Calu3 (cell line): ENCODE measurements at regions not wholly inside any gene's neighbourhood (a gene's known extent, or its start where the extent isn't known, plus 50 kb on each side); places are given as distances from the start of the nearest gene placed in this dataset.

Source experiments
- BruUV-seq: library from RNA; stranded (reverse); fragments of 400-500 nt; replicated peaks from 2 replicates; lab custom pipeline; 2021; lab: Mats Ljungman, UMichigan
- CTCF ChIA-PET: fragments of 300-600 bp; sonication (Branson Sonifier 250); formaldehyde crosslinking; loops from one replicate; lab custom pipeline; 2022; ENCODE audit warnings: antibody characterized with exemption; lab: Charles Lee
- DNase-seq: peaks from one replicate; pipeline ENCODE4 v3.0.0; 2022
- H3K27ac Mint-ChIP-seq: one replicate; pipeline ENCODE4 v1.8.0; 2022; ENCODE audit warnings: mixed read lengths; ENCODE audit not compliant: unreplicated experiment
- H3K27me3 Mint-ChIP-seq: one replicate; pipeline ENCODE4 v1.8.0; 2022; ENCODE audit warnings: mixed read lengths; ENCODE audit not compliant: unreplicated experiment
- H3K36me3 Mint-ChIP-seq: one replicate; pipeline ENCODE4 v1.8.0; 2022; ENCODE audit warnings: mild to moderate bottlenecking, moderate library complexity, mixed read lengths; ENCODE audit not compliant: insufficient read depth, unreplicated experiment
- H3K4me1 Mint-ChIP-seq: one replicate; pipeline ENCODE4 v1.8.0; 2022; ENCODE audit warnings: mild to moderate bottlenecking, low read depth, mixed read lengths; ENCODE audit not compliant: unreplicated experiment
- H3K4me3 Mint-ChIP-seq: one replicate; pipeline ENCODE4 v1.8.0; 2022; ENCODE audit warnings: mild to moderate bottlenecking, low read depth, moderate library complexity, mixed read lengths; ENCODE audit not compliant: unreplicated experiment
- H3K9me3 Mint-ChIP-seq: one replicate; pipeline ENCODE4 v1.8.0; 2022; ENCODE audit warnings: low read depth, mixed read lengths; ENCODE audit not compliant: unreplicated experiment
- CTCF ChIP-seq: fragments of 200-600 bp; IDR thresholded peaks from one replicate; pipeline ENCODE4 v1.8.0; 2022; ENCODE audit warnings: antibody characterized with exemption; ENCODE audit not compliant: unreplicated experiment
- intact Hi-C: fragments of 100-400 bp; cut with micrococcal nuclease; formaldehyde crosslinking; loops from one replicate; pipeline ENCODE4 v1.10.0; 2022; ENCODE audit not compliant: unreplicated experiment

DNA sequence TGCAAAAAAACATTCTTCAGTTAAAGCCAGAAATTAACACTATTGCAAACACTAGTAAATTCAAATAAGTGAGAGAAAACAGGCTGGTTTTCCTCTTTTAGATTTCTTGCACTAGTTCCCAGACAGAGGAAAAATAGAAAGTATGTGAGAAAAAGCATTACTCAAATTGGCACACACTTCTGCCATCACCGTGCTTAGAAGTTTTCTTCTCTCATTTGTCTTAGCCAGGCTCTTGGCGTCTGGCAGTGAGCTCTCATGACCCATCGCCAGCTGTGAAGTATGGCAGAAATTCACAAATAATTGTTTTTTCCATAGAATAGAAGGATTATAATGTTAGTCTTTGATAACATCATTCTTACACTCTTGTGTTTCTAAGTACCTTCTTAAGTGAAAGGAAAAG lies 515.9 kb downstream of the GBE1 start:
- H3K27me3 Mint-ChIP-seq, result no peaks in the 10 kb centered on the region
- BruUV-seq, result no TSS peak
- no peaks in the 10 kb centered on the region for H3K9me3 Mint-ChIP-seq
- no peak for TF ChIP-seq CTCF
- H3K36me3 Mint-ChIP-seq, result peaks cover 5% of the 10 kb centered on the region
- DNase-seq, result no peak
- H3K4me1 Mint-ChIP-seq, result peaks cover 19% of the 10 kb centered on the region
- intact Hi-C loops, result loop anchor here (10.0 kb wide), 1 partner anchor 1721 kb away; no protein-coding TSS in a partner anchor
- CTCF ChIA-PET, result no interaction called here
- H3K4me3 Mint-ChIP-seq, result no peak overlapping the region
- H3K27ac Mint-ChIP-seq, result no peak overlapping the region

GRCh38 chr3:81245043-81245442 lies 516.4 kb downstream of the GBE1 start:
- no TSS peak for BruUV-seq
- intact Hi-C loops, result loop anchor here (10.0 kb wide), 1 partner anchor 1720 kb away; no protein-coding TSS in a partner anchor
- peaks cover 15% of the 10 kb centered on the region for H3K4me1 Mint-ChIP-seq
- CTCF ChIA-PET, result no interaction called here
- no peaks in the 10 kb centered on the region for H3K27me3 Mint-ChIP-seq
- H3K27ac Mint-ChIP-seq, result no peak overlapping the region
- no peak overlapping the region for H3K4me3 Mint-ChIP-seq
- H3K9me3 Mint-ChIP-seq, result no peaks in the 10 kb centered on the region
- DNase-seq, result no peak
- peaks cover 3% of the 10 kb centered on the region for H3K36me3 Mint-ChIP-seq
- TF ChIP-seq CTCF, result no peak

DNA sequence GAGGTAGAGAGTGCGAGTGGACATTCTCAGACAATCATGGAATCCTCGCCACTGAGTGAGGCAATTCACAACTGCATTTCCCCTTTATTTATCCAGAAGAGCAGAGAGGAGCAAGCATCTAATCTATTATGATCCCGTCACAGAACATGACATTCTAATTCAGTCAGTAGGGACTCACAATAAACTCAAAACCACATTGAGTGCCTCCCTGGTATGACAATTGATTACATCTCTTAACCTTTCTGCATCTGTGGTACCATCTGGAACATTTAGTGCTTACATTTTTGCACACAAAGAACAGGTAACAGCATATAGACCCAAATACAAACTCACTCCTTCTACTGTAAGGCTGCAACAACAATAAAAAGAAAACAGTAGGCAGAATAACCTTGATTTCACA lies 517.2 kb downstream of the GBE1 start:
- intact Hi-C loops, result loop anchor here (5.0 to 10.0 kb wide), 2 partner anchors 457 to 1719 kb away; no protein-coding TSS in a partner anchor
- CTCF ChIA-PET, result no interaction called here
- H3K9me3 Mint-ChIP-seq, result no peaks in the 10 kb centered on the region
- DNase-seq, result no peak
- no peak overlapping the region for H3K27ac Mint-ChIP-seq
- no peaks in the 10 kb centered on the region for H3K27me3 Mint-ChIP-seq
- H3K4me1 Mint-ChIP-seq, result peaks cover 7% of the 10 kb centered on the region
- H3K36me3 Mint-ChIP-seq, result no peaks in the 10 kb centered on the region
- no peak for TF ChIP-seq CTCF
- no TSS peak for BruUV-seq
- no peak overlapping the region for H3K4me3 Mint-ChIP-seq

DNA sequence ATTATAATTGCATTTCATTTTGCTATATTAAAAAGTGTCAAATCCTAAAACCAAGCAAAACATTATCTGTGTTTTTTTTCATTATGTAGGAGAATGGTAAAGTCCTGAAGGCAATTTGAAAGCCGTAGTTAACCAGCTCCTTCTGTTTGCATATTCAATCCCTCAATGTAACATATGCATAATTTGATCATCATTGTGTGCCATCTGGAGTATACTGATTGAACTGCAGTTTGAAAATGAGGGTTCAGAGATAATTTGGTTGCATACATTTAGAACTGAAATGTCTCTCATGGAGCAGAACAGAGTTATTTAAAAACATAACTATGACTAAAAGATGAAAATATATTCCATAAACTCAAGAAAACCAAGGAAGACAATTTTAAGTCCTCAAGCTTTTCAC lies 518.6 kb downstream of the GBE1 start:
- Mint-ChIP-seq H3K36me3 (no peaks in the 10 kb centered on the region), H3K4me3 (no peak overlapping the region), H3K27ac (no peak overlapping the region), H3K27me3 (no peaks in the 10 kb centered on the region), H3K4me1 (no peaks in the 10 kb centered on the region), H3K9me3 (no peaks in the 10 kb centered on the region)
- intact Hi-C loops, result loop anchor here (1.0 to 10.0 kb wide), 3 partner anchors 25 to 1718 kb away; no protein-coding TSS in a partner anchor
- BruUV-seq, result no TSS peak
- CTCF ChIA-PET, result interaction anchor here (0.6 to 0.7 kb wide), 2 partner anchors 457 to 475 kb away, joined by 3 to 4 read pairs; no protein-coding TSS in a partner anchor
- no peak for DNase-seq
- no peak for TF ChIP-seq CTCF
